SK-N-SH (cell line): ENCODE measurements at regions not wholly inside any gene's neighbourhood (a gene's known extent, or its start where the extent isn't known, plus 50 kb on each side); places are given as distances from the start of the nearest gene placed in this dataset.

Experiments used
- CTCF ChIA-PET: fragments of 300-600, 350-600 bp; formaldehyde crosslinking; extraction: SDS; loops from one replicate; lab custom pipeline; 2021; lab: Yijun Ruan, JAX
- POLR2A ChIA-PET: fragments of 350-600 bp; sonication (Branson Sonifier 250); formaldehyde crosslinking; extraction: SDS; loops from one replicate; lab custom pipeline; 2020; ENCODE audit warnings: antibody characterized with exemption, inconsistent platforms; lab: Yijun Ruan, JAX
- DNase-seq: peaks from one replicate; pipeline ENCODE4 v3.0.0; 2012
- H2AFZ ChIP-seq: fragments of 200-600 bp; sonication (generic); 2 replicates; pipeline ENCODE4 v1.8.1; 2016; ENCODE audit warnings: antibody characterized with exemption, mild to moderate bottlenecking, low read depth
- H3F3A ChIP-seq: fragments of 200-600 bp; sonication (generic); replicated peaks from 2 replicates; pipeline ENCODE3; 2016; ENCODE audit warnings: antibody characterized with exemption, mild to moderate bottlenecking; ENCODE audit not compliant: insufficient read depth
- H3K27ac ChIP-seq, 2 experiments: fragments of 200-500 bp in 1 of 2; fragments of 200-600 bp in 1 of 2; sonication (Bioruptor generic) in 1 of 2; sonication (generic), shearing (Covaris generic) in 1 of 2; 2 replicates each; pipeline versions ENCODE4 v1.5.1 to v1.6.1; 2014 to 2016; ENCODE audit warnings: low read depth in 2 of 2, inconsistent platforms in 1 of 2, low read length in 1 of 2, mild to moderate bottlenecking in 1 of 2, mixed read lengths in 1 of 2
- H3K27me3 ChIP-seq: fragments of 200-600 bp; sonication (generic), shearing (Covaris generic); 2 replicates; pipeline ENCODE4 v1.6.1; 2016; ENCODE audit warnings: mixed run types; ENCODE audit not compliant: insufficient read depth
- H3K36me3 ChIP-seq, 2 experiments: fragments of 200-500 bp in 1 of 2; fragments of 200-600 bp in 1 of 2; sonication (Bioruptor generic) in 1 of 2; sonication (generic) in 1 of 2; replicated peaks in 1 of 2; 2 replicates each; pipeline versions ENCODE3 to v1.5.1; 2014 to 2016; ENCODE audit warnings: low read length in 1 of 2, mild to moderate bottlenecking in 1 of 2; ENCODE audit not compliant: insufficient read depth in 2 of 2, control insufficient read depth in 1 of 2
- H3K4me1 ChIP-seq, 2 experiments: fragments of 200-500 bp in 1 of 2; fragments of 200-600 bp in 1 of 2; sonication (Bioruptor generic) in 1 of 2; sonication (generic), shearing (Covaris generic) in 1 of 2; 2 replicates each; pipeline versions ENCODE4 v1.5.1 to v1.6.1; 2014 to 2016; ENCODE audit warnings: low read depth in 1 of 2, low read length in 1 of 2, mixed run types in 1 of 2; ENCODE audit not compliant: insufficient read depth in 2 of 2, control insufficient read depth in 1 of 2
- H3K4me2 ChIP-seq: fragments of 200-600 bp; sonication (generic), shearing (Covaris generic); 2 replicates; pipeline ENCODE4 v1.6.1; 2017; ENCODE audit warnings: mixed run types
- H3K4me3 ChIP-seq, 2 experiments: fragments of 200-500 bp in 1 of 2; fragments of 200-600 bp in 1 of 2; sonication (Bioruptor generic) in 1 of 2; sonication (generic), shearing (Covaris generic) in 1 of 2; 2 replicates each; pipeline versions ENCODE4 v1.5.1 to v1.8.1; 2014 to 2016; ENCODE audit warnings: low read depth in 2 of 2, inconsistent platforms in 1 of 2, low read length in 1 of 2, mild to moderate bottlenecking in 1 of 2, mixed read lengths in 1 of 2, moderate library complexity in 1 of 2
- H3K79me2 ChIP-seq: fragments of 200-600 bp; sonication (generic); 2 replicates; pipeline ENCODE4 v1.8.1; 2017; ENCODE audit warnings: mild to moderate bottlenecking; ENCODE audit not compliant: insufficient read depth
- H3K9ac ChIP-seq: fragments of 200-600 bp; sonication (generic); 2 replicates; pipeline ENCODE4 v1.6.1; 2017; ENCODE audit warnings: mixed run types
- H3K9me2 ChIP-seq: fragments of 200-600 bp; sonication (generic); 2 replicates; pipeline ENCODE4 v1.6.1; 2017; ENCODE audit warnings: mixed run types
- H3K9me3 ChIP-seq: fragments of 200-600 bp; sonication (generic); 2 replicates; pipeline ENCODE4 v1.6.1; 2017; ENCODE audit warnings: mixed run types, mild to moderate bottlenecking, moderate library complexity
- H4K20me1 ChIP-seq: fragments of 200-600 bp; sonication (generic); 2 replicates; pipeline ENCODE4 v1.6.1; 2017; ENCODE audit warnings: mild to moderate bottlenecking, mixed run types; ENCODE audit not compliant: insufficient read depth
- CTCF ChIP-seq: fragments of 200-600 bp; sonication (generic); IDR thresholded peaks from 2 replicates; pipeline ENCODE4 v1.6.1; 2017; ENCODE audit warnings: antibody characterized with exemption, mild to moderate bottlenecking, moderate library complexity
- EP300 ChIP-seq, 2 experiments: IDR thresholded peaks; 2 replicates each; pipeline versions ENCODE4 v1.4.0 to v1.6.1; 2012; ENCODE audit warnings: borderline replicate concordance in 1 of 2, low read depth in 1 of 2, low read length in 1 of 2
- FOSL2 ChIP-seq: IDR thresholded peaks from 2 replicates; pipeline ENCODE4 v1.4.0; 2012; ENCODE audit warnings: low read depth, mild to moderate bottlenecking, moderate library complexity, borderline replicate concordance
- FOXJ3 ChIP-seq: sonication (generic); formaldehyde crosslinking; IDR thresholded peaks from 2 replicates; pipeline ENCODE4 v1.5.1; 2020; ENCODE audit warnings: mild to moderate bottlenecking, missing genetic modification reagents
- JUND ChIP-seq: IDR thresholded peaks from 2 replicates; pipeline ENCODE4 v1.4.0; 2012
- MEF2A ChIP-seq: IDR thresholded peaks from 2 replicates; pipeline ENCODE4 v1.4.0; 2012; ENCODE audit warnings: low read depth, borderline replicate concordance
- MXI1 ChIP-seq: IDR thresholded peaks from 2 replicates; pipeline ENCODE4 v1.6.1; 2012; ENCODE audit warnings: mild to moderate bottlenecking, low read depth, low read length, improper control_type of control experiment
- NFIC ChIP-seq: IDR thresholded peaks from 2 replicates; pipeline ENCODE4 v1.4.0; 2012; ENCODE audit warnings: borderline replicate concordance
- NRF1 ChIP-seq: IDR thresholded peaks from 2 replicates; pipeline ENCODE4 v1.6.1; 2012; ENCODE audit warnings: low read depth, mild to moderate bottlenecking, low read length
- PBX3 ChIP-seq: IDR thresholded peaks from 2 replicates; pipeline ENCODE4; 2012
- RFX5 ChIP-seq: IDR thresholded peaks from 2 replicates; pipeline ENCODE4 v1.6.1; 2012; ENCODE audit warnings: mild to moderate bottlenecking, improper control_type of control experiment, low read length
- SIN3A ChIP-seq: IDR thresholded peaks from 2 replicates; pipeline ENCODE4 v1.6.1; 2012; ENCODE audit warnings: low read depth, mild to moderate bottlenecking, low read length, moderate library complexity, borderline replicate concordance
- SMC3 ChIP-seq: IDR thresholded peaks from 2 replicates; pipeline ENCODE4 v1.6.1; 2012; ENCODE audit warnings: low read depth, low read length, improper control_type of control experiment
- TCF12 ChIP-seq: IDR thresholded peaks from 2 replicates; pipeline ENCODE4 v1.4.0; 2012
- TEAD4 ChIP-seq: IDR thresholded peaks from 2 replicates; pipeline ENCODE4 v1.4.0; 2012; ENCODE audit warnings: mild to moderate bottlenecking, borderline replicate concordance; ENCODE audit not compliant: insufficient read depth
- ZBTB33 ChIP-seq: IDR thresholded peaks from 2 replicates; pipeline ENCODE4 v1.4.0; 2012; ENCODE audit warnings: low read depth, borderline replicate concordance
- whole genome bisulfite sequencing: methylation state at CpG from one replicate; pipeline ENCODE4 v1.1.6; 2017; ENCODE audit warnings: low lambda C conversion rate; 5-methylcytosine and 5-hydroxymethylcytosine counted together

- ChIA-PET CTCF (no interaction called here), POLR2A (no interaction called here)
- Histone ChIP-seq H3K36me3 (no peaks in the 10 kb centered on the region), H3K27ac (no peak overlapping the region), H2AFZ (no peak overlapping the region), H3K4me2 (no peak overlapping the region), H3K9me3 (no peaks in the 10 kb centered on the region), H3K79me2 (no peaks in the 10 kb centered on the region), H3K27me3 (no peaks in the 10 kb centered on the region), H3K9me2 (no peaks in the 10 kb centered on the region), H3K4me3 (no peak overlapping the region), H3F3A (no peaks in the 10 kb centered on the region), H4K20me1 (no peaks in the 10 kb centered on the region), H3K4me1 (no peaks in the 10 kb centered on the region; a peak in 2 of 4 replicates), H3K9ac (no peak overlapping the region)
- TF ChIP-seq MEF2A, result no peak
- no peak for TF ChIP-seq ZBTB33
- no peak for TF ChIP-seq SIN3A
- DNase-seq, result no peak
Measured at GRCh38 chr6:130740308-130740707, 86.9 kb upstream of the SMLR1 start.

GRCh38 chr6:130742131-130742681, 85.0 kb upstream of the SMLR1 start:
- no peaks in the 10 kb centered on the region for H3K27me3 ChIP-seq
- H3F3A ChIP-seq, result no peaks in the 10 kb centered on the region
- 37% methylated on average over 7 of the region's 7 CpGs for WGBS
- H3K9me3 ChIP-seq, result no peaks in the 10 kb centered on the region
- no peak overlapping the region for H3K9ac ChIP-seq
- 0 out of 2 replicates have a peak overlapping the region, but pooled peaks have one; percentile 27 for H2AFZ ChIP-seq
- ChIA-PET CTCF (interaction anchor here (0.6 kb wide), 1 partner anchor 161 kb away, joined by 3 read pairs; no protein-coding TSS in a partner anchor), POLR2A (no interaction called here)
- H4K20me1 ChIP-seq, result no peaks in the 10 kb centered on the region
- H3K4me3 ChIP-seq, result no peak overlapping the region
- H3K79me2 ChIP-seq, result no peaks in the 10 kb centered on the region
- no peaks in the 10 kb centered on the region for H3K36me3 ChIP-seq
- no peaks in the 10 kb centered on the region; a peak in 2 of 4 replicates for H3K4me1 ChIP-seq
- no peaks in the 10 kb centered on the region for H3K9me2 ChIP-seq
- no peak overlapping the region for H3K4me2 ChIP-seq
- no peak for DNase-seq
- H3K27ac ChIP-seq, result peak overlapping the region in 1 of 2 experiments; percentile 56; a peak in 1 of 4 replicates
- no peak for TF ChIP-seq MXI1
- TF ChIP-seq TCF12, result peak; percentile 85
- peak; percentile 27; the same call in 1 of the 2 replicates for TF ChIP-seq FOSL2
- TF ChIP-seq TEAD4, result peak; percentile 59; the same call in 1 of the 2 replicates
- TF ChIP-seq RFX5, result no peak
- no peak for TF ChIP-seq FOXJ3
- no peak for TF ChIP-seq SMC3
- peak; percentile 7; the same call in 1 of the 2 replicates for TF ChIP-seq MEF2A
- TF ChIP-seq PBX3, result peak; percentile 68
- TF ChIP-seq NRF1, result no peak
- TF ChIP-seq NFIC, result peak; percentile 28; the same call in 1 of the 2 replicates
- TF ChIP-seq CTCF, result no peak
- TF ChIP-seq EP300 (IDR thresholded peaks at IDR 0.05; ENCODE audit: borderline replicate concordance in 1 of 2, low read depth in 1 of 2, low read length in 1 of 2), result peak in 1 of 2 experiments; percentile 70; a peak in 1 of 4 replicates
- TF ChIP-seq SIN3A, result no peak
- peak; percentile 53 for TF ChIP-seq JUND
